Activated CD4-positive, alpha-beta memory T cell treated with anti-CD3 and anti-CD28 coated beads for 36 hours (primary cell): ENCODE measurements at regions not wholly inside any gene's neighbourhood (a gene's known extent, or its start where the extent isn't known, plus 50 kb on each side); places are given as distances from the start of the nearest gene placed in this dataset.

Experiments
- CTCF ChIA-PET: fragments of 350-600 bp; sonication (Branson Sonifier 250); formaldehyde crosslinking; loops from one replicate; lab custom pipeline; 2021; ENCODE audit warnings: antibody characterized with exemption, inconsistent platforms; lab: Charles Lee
- POLR2A ChIA-PET: fragments of 350-600 bp; sonication (Branson Sonifier 250); formaldehyde crosslinking; loops from one replicate; lab custom pipeline; 2021; ENCODE audit warnings: antibody characterized with exemption; lab: Charles Lee
- DNase-seq: peaks from one replicate; pipeline ENCODE4 v3.0.0-alpha.2; 2020
- H3K27ac Mint-ChIP-seq: one replicate; pipeline ENCODE4 v1.8.0; 2021; ENCODE audit warnings: mixed read lengths
- H3K27me3 Mint-ChIP-seq: one replicate; pipeline ENCODE4 v1.8.0; 2021; ENCODE audit warnings: mixed read lengths
- H3K36me3 Mint-ChIP-seq: one replicate; pipeline ENCODE4 v1.8.0; 2021; ENCODE audit warnings: mixed read lengths
- H3K4me1 Mint-ChIP-seq: one replicate; pipeline ENCODE4 v1.8.0; 2021; ENCODE audit warnings: low read depth, mixed read lengths
- H3K4me3 Mint-ChIP-seq: one replicate; pipeline ENCODE4 v1.8.0; 2021; ENCODE audit warnings: mild to moderate bottlenecking, mixed read lengths
- H3K9me3 Mint-ChIP-seq: one replicate; pipeline ENCODE4 v1.8.0; 2021; ENCODE audit warnings: mixed read lengths
- intact Hi-C: fragments of 100-400 bp; cut with micrococcal nuclease; formaldehyde crosslinking; loops from one replicate; pipeline ENCODE4 v1.15.1; 2023

GRCh38 chr15:96703794-96704550 lies 373.5 kb downstream of the NR2F2 start:
- no peak overlapping the region for H3K27ac Mint-ChIP-seq
- CTCF ChIA-PET, result no interaction called here
- no peak for DNase-seq
- intact Hi-C loops, result no loop called here
- H3K4me1 Mint-ChIP-seq, result no peaks in the 10 kb centered on the region
- peaks cover 2% of the 10 kb centered on the region for H3K27me3 Mint-ChIP-seq
- POLR2A ChIA-PET, result no interaction called here
- no peaks in the 10 kb centered on the region for H3K36me3 Mint-ChIP-seq
- H3K9me3 Mint-ChIP-seq, result peaks cover 2% of the 10 kb centered on the region
- no peak overlapping the region for H3K4me3 Mint-ChIP-seq

DNA sequence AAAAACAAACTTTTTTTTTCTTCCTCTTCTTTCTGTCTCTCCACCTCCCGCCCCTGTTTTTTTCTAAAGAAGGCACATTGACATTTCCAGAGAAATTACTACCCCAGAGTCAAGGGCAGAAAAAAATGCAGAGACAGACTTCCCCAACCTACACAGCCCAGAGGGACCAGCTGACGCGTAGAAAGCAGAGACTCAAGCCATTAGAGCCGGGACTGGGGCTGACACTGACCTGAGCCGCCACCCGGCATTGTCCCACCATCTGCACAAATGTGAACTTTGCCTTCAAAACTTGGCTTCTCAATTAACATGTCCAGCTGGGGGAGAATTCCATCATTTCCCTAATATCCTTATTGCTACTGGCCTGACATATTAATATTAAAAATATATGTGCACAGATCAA lies 385.6 kb downstream of the NR2F2 start:
- POLR2A ChIA-PET, result no interaction called here
- Mint-ChIP-seq H3K27me3 (no peaks in the 10 kb centered on the region), H3K4me1 (no peaks in the 10 kb centered on the region)

DNA sequence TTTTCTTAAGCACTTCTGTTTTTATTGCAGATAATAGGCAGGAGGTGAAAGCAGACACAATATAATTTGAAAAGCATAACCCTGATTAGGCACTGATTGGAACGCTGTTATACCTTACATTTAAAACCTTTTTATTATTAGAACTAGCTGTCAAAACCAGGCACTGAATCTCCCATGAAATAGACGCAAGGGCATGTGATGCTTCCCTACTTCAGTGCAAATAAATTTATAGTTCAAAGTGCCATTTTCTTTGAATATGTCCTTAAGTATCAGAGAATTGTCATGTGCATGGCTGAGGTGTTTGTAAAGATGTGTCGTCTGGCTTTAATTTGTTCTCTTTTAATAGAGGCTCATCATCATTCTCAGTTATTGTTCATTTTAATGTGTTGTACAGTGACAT lies 386.0 kb downstream of the NR2F2 start:
- H3K9me3 Mint-ChIP-seq, result peaks cover 2% of the 10 kb centered on the region
- ChIA-PET CTCF (no interaction called here), POLR2A (no interaction called here)
- H3K27me3 Mint-ChIP-seq, result no peaks in the 10 kb centered on the region
- DNase-seq, result no peak
- no peaks in the 10 kb centered on the region for H3K4me1 Mint-ChIP-seq
- H3K27ac Mint-ChIP-seq, result no peak overlapping the region
- no peaks in the 10 kb centered on the region for H3K36me3 Mint-ChIP-seq
- intact Hi-C loops, result no loop called here
- H3K4me3 Mint-ChIP-seq, result no peak overlapping the region

More for the DNA sequence above, 385.6 kb downstream of the NR2F2 start:
- Mint-ChIP-seq H3K9me3 (peaks cover under 1% of the 10 kb centered on the region), H3K36me3 (no peaks in the 10 kb centered on the region), H3K4me3 (no peak overlapping the region), H3K27ac (no peak overlapping the region)
- CTCF ChIA-PET, result no interaction called here
- DNase-seq, result no peak
- intact Hi-C loops, result no loop called here

- POLR2A ChIA-PET, result no interaction called here
- Mint-ChIP-seq H3K27ac (no peak overlapping the region), H3K4me3 (no peak overlapping the region), H3K27me3 (no peaks in the 10 kb centered on the region), H3K4me1 (no peaks in the 10 kb centered on the region), H3K36me3 (no peaks in the 10 kb centered on the region), H3K9me3 (peaks cover 2% of the 10 kb centered on the region)
- DNase-seq, result no peak
- CTCF ChIA-PET, result no interaction called here
- intact Hi-C loops, result no loop called here
Measured at GRCh38 chr15:96720251-96720650, 389.8 kb downstream of the NR2F2 start.

GRCh38 chr15:96720656-96721055 lies 390.2 kb downstream of the NR2F2 start:
- ChIA-PET POLR2A (no interaction called here), CTCF (no interaction called here)
- intact Hi-C loops, result no loop called here
- H3K36me3 Mint-ChIP-seq, result no peaks in the 10 kb centered on the region
- peaks cover 2% of the 10 kb centered on the region for H3K9me3 Mint-ChIP-seq
- H3K4me3 Mint-ChIP-seq, result no peak overlapping the region
- H3K27me3 Mint-ChIP-seq, result no peaks in the 10 kb centered on the region
- no peak overlapping the region for H3K27ac Mint-ChIP-seq
- H3K4me1 Mint-ChIP-seq, result no peaks in the 10 kb centered on the region
- no peak for DNase-seq

- no peaks in the 10 kb centered on the region for H3K4me1 Mint-ChIP-seq
- H3K36me3 Mint-ChIP-seq, result no peaks in the 10 kb centered on the region
- H3K4me3 Mint-ChIP-seq, result no peak overlapping the region
- no peaks in the 10 kb centered on the region for H3K27me3 Mint-ChIP-seq
- ChIA-PET POLR2A (no interaction called here), CTCF (no interaction called here)
- no peak overlapping the region for H3K27ac Mint-ChIP-seq
- DNase-seq, result no peak
- peaks cover 3% of the 10 kb centered on the region for H3K9me3 Mint-ChIP-seq
- intact Hi-C loops, result no loop called here
Measured at GRCh38 chr15:96728591-96728990, 398.1 kb downstream of the NR2F2 start.

DNA sequence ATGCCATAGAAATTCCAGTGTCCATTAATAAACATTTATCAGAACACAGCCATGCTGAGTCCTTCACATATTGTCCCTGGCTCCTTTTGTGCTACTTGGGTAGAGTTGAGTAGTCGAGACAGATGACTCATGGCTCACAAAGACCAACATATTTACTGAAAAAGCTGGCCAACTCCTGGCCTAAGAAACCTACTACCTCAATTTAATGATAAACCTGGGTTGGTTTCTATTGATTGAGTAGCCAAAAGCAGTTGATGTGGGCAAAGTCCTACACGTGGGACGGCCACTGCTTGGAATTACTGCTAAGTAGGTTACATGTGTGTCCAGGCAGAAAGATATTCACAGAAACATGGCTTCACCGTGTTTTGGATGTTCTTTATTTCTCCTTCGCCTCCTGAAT lies 402.2 kb downstream of the NR2F2 start:
- ChIA-PET POLR2A (no interaction called here), CTCF (no interaction called here)
- H3K36me3 Mint-ChIP-seq, result no peaks in the 10 kb centered on the region
- H3K9me3 Mint-ChIP-seq, result peaks cover 9% of the 10 kb centered on the region
- intact Hi-C loops, result no loop called here
- H3K27ac Mint-ChIP-seq, result no peak overlapping the region
- H3K4me3 Mint-ChIP-seq, result no peak overlapping the region
- no peaks in the 10 kb centered on the region for H3K4me1 Mint-ChIP-seq
- DNase-seq, result no peak
- H3K27me3 Mint-ChIP-seq, result peaks cover 1% of the 10 kb centered on the region

GRCh38 chr15:96733721-96734120 lies 403.2 kb downstream of the NR2F2 start:
- ChIA-PET CTCF (no interaction called here), POLR2A (no interaction called here)
- no peaks in the 10 kb centered on the region for H3K36me3 Mint-ChIP-seq
- DNase-seq, result no peak
- H3K4me3 Mint-ChIP-seq, result no peak overlapping the region
- no peak overlapping the region for H3K27ac Mint-ChIP-seq
- H3K4me1 Mint-ChIP-seq, result no peaks in the 10 kb centered on the region
- intact Hi-C loops, result no loop called here
- peaks cover 1% of the 10 kb centered on the region for H3K27me3 Mint-ChIP-seq
- H3K9me3 Mint-ChIP-seq, result peaks cover 9% of the 10 kb centered on the region

DNA sequence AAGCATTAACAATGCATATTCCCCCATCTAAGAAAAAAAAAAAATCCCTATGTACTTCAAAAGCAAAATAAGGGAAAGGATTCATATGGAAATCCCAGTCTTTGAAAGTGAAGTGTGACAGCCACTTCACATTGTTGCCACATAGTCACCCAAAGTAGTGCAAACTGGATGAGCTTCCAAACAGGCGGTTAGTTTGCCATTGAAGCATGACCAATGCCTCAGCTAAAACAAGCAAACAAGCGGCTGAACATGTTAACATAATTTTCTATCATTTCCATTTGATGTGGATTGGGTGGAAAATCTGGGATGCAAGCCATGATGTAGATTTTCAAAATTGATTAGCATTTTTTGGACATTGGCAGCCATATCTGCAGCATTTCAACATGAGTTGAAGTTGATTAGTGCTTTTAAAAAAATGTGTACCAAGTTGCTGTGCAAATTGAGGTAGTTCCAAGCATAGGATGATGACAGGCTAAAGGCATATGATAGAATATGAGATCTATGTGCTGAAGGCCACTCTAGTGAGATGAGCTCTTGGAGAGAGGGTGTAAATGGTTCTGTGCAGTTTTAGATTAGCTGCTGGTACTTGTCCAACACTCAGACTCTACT lies 405.2 kb downstream of the NR2F2 start:
- intact Hi-C loops, result no loop called here
- no peak overlapping the region for H3K27ac Mint-ChIP-seq
- POLR2A ChIA-PET, result no interaction called here
- peaks cover 1% of the 10 kb centered on the region for H3K27me3 Mint-ChIP-seq
- CTCF ChIA-PET, result no interaction called here
- no peaks in the 10 kb centered on the region for H3K4me1 Mint-ChIP-seq
- DNase-seq, result no peak
- no peak overlapping the region for H3K4me3 Mint-ChIP-seq
- H3K36me3 Mint-ChIP-seq, result no peaks in the 10 kb centered on the region
- H3K9me3 Mint-ChIP-seq, result peaks cover 7% of the 10 kb centered on the region

GRCh38 chr15:96736384-96736783 lies 405.9 kb downstream of the NR2F2 start:
- POLR2A ChIA-PET, result no interaction called here
- H3K27ac Mint-ChIP-seq, result no peak overlapping the region
- no peaks in the 10 kb centered on the region for H3K4me1 Mint-ChIP-seq
- CTCF ChIA-PET, result no interaction called here
- peaks cover 7% of the 10 kb centered on the region for H3K9me3 Mint-ChIP-seq
- intact Hi-C loops, result no loop called here
- H3K36me3 Mint-ChIP-seq, result no peaks in the 10 kb centered on the region
- peaks cover 1% of the 10 kb centered on the region for H3K27me3 Mint-ChIP-seq
- DNase-seq, result no peak
- no peak overlapping the region for H3K4me3 Mint-ChIP-seq

DNA sequence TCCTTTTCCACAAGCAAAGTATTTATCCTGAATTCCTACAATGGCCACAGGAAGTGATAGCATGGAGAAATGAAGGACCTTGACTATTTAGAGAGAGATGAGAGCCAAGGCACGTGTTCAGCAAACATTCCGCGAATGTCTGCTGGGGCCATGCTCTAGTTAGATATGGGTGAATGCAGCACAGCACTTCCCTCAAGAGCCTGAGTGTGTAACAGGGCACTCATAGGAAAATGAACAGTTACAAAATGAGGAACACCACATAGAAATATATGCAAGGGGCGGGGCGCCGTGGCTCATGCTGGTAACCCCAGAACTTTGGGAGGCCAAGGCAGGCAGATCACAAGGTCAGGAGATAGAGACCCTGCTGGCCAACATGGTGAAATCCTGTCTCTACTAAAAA lies 406.9 kb downstream of the NR2F2 start:
- intact Hi-C loops, result no loop called here
- ChIA-PET POLR2A (no interaction called here), CTCF (no interaction called here)
- H3K27me3 Mint-ChIP-seq, result peaks cover 1% of the 10 kb centered on the region
- no peaks in the 10 kb centered on the region for H3K4me1 Mint-ChIP-seq
- no peaks in the 10 kb centered on the region for H3K36me3 Mint-ChIP-seq
- no peak overlapping the region for H3K27ac Mint-ChIP-seq
- H3K4me3 Mint-ChIP-seq, result no peak overlapping the region
- H3K9me3 Mint-ChIP-seq, result peaks cover 7% of the 10 kb centered on the region
- no peak for DNase-seq

GRCh38 chr15:96746665-96747064 lies 416.2 kb downstream of the NR2F2 start:
- Mint-ChIP-seq H3K9me3 (no peaks in the 10 kb centered on the region), H3K4me1 (no peaks in the 10 kb centered on the region), H3K27ac (no peak overlapping the region), H3K36me3 (no peaks in the 10 kb centered on the region), H3K27me3 (no peaks in the 10 kb centered on the region), H3K4me3 (no peak overlapping the region)
- ChIA-PET POLR2A (no interaction called here), CTCF (no interaction called here)
- intact Hi-C loops, result no loop called here
- DNase-seq, result no peak

GRCh38 chr15:96747291-96747690 lies 416.8 kb downstream of the NR2F2 start:
- Mint-ChIP-seq H3K4me1 (no peaks in the 10 kb centered on the region), H3K36me3 (no peaks in the 10 kb centered on the region), H3K27me3 (no peaks in the 10 kb centered on the region), H3K27ac (no peak overlapping the region), H3K4me3 (no peak overlapping the region), H3K9me3 (no peaks in the 10 kb centered on the region)
- intact Hi-C loops, result no loop called here
- POLR2A ChIA-PET, result no interaction called here
- CTCF ChIA-PET, result no interaction called here
- no peak for DNase-seq
